ENCODE measurements at regions not wholly inside any gene's neighbourhood (a gene's known extent, or its start where the extent isn't known, plus 50 kb on each side); places are given as distances from the start of the nearest gene placed in this dataset.

DNA sequence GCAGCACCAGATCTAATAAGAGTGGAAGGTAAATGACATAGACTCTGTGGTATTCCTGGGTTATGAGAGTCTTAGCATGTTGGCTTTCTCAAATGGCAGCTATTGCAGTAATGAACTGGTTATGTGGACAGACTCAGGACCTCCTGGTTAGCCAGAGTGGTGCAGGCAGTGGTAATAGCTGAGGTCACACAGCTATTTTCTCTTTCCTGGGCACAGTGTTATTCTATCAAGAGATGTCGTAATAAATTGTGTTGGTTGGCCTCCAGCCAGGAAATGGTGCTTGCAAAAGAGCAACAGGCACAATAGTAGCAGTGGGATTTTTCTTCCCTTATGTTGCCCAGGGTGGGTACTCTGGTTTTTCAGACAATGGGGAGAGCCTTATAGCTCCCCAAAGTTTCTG, 279.2 kb upstream of the FGF16 start:
- Histone ChIP-seq H3K27me3 (peaks cover 0 to 4% (median 0%) of the 10 kb centered on the region in 4 donors), H3K36me3 (no peaks in the 10 kb centered on the region), H3K9me3 (no peaks in the 10 kb centered on the region), H3K27ac (no peak overlapping the region), H3K4me1 (no peaks in the 10 kb centered on the region), H3K4me3 (no peak overlapping the region)
- ATAC-seq, result no peak
- no peak for DNase-seq
- TF ChIP-seq, protein P1, sequence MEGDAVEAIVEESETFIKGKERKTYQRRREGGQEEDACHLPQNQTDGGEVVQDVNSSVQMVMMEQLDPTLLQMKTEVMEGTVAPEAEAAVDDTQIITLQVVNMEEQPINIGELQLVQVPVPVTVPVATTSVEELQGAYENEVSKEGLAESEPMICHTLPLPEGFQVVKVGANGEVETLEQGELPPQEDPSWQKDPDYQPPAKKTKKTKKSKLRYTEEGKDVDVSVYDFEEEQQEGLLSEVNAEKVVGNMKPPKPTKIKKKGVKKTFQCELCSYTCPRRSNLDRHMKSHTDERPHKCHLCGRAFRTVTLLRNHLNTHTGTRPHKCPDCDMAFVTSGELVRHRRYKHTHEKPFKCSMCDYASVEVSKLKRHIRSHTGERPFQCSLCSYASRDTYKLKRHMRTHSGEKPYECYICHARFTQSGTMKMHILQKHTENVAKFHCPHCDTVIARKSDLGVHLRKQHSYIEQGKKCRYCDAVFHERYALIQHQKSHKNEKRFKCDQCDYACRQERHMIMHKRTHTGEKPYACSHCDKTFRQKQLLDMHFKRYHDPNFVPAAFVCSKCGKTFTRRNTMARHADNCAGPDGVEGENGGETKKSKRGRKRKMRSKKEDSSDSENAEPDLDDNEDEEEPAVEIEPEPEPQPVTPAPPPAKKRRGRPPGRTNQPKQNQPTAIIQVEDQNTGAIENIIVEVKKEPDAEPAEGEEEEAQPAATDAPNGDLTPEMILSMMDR (IDR thresholded peaks at IDR 0.05), result no peak
- intact Hi-C loops (cut with DNase I), result no loop called here
- 24 to 31% methylated on average over 1 of the region's 1 CpG for WGBS, 2 donors
- FAIRE-seq, result no peak

- Histone ChIP-seq H3K36me3 (no peaks in the 10 kb centered on the region), H3K4me3 (no peak overlapping the region), H3K4me1 (no peaks in the 10 kb centered on the region), H3K9me3 (no peaks in the 10 kb centered on the region), H3K27ac (no peak overlapping the region), H3K27me3 (no peaks in the 10 kb centered on the region)
- WGBS, 2 donors, result 41 to 53% methylated on average over 2 of the region's 2 CpGs
- ATAC-seq, result no peak
- intact Hi-C loops (cut with DNase I), result no loop called here
- no peak for FAIRE-seq
- TF ChIP-seq, protein P1 (IDR thresholded peaks at IDR 0.05), result no peak
- DNase-seq, result no peak
These were observed 272.3 kb upstream of the FGF16 start for GRCh38 chrX:77174680-77175519.

GRCh38 chrX:77200663-77201062, 246.5 kb upstream of the FGF16 start:
- Histone ChIP-seq H3K36me3 (no peaks in the 10 kb centered on the region), H3K4me1 (no peaks in the 10 kb centered on the region), H3K9me3 (no peaks in the 10 kb centered on the region), H3K27me3 (peaks cover 0 to 3% (median 0%) of the 10 kb centered on the region in 4 donors), H3K27ac (no peak overlapping the region), H3K4me3 (no peak overlapping the region)
- DNase-seq, result no peak
- intact Hi-C loops (cut with DNase I), result no loop called here
- peak; percentile 95 for FAIRE-seq
- TF ChIP-seq, protein P1 (IDR thresholded peaks at IDR 0.05), result no peak
- 58 to 60% methylated on average over 4 of the region's 4 CpGs for WGBS, 2 donors
- ATAC-seq, result no peak

DNA sequence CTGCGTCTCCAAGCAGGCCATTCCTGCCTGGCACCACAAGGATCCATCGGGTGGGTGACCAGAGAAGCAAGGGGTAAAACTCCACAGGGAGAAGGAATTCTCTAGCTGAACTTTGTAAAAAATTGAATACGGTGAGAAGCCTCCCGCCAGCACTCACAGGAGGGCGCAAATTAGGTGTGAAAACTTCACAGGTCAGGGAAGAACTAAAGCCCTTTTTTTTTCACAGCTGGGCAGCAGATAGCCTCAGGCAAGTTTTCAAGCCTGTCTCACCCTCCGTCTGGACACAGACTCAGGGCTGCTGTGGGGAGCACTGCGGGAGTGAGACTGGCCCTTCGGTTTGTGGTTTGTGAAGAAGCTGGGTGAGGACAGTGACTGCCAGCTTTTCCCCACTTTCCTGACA, 224.1 kb upstream of the FGF16 start:
- DNase-seq (no peak), FAIRE-seq (no peak)
- TF ChIP-seq, protein P1 (IDR thresholded peaks at IDR 0.05), result no peak

GRCh38 chrX:77264490-77264889, 182.7 kb upstream of the FGF16 start:
- intact Hi-C loops (cut with DNase I), result no loop called here
- Histone ChIP-seq H3K4me3 (no peak overlapping the region), H3K36me3 (no peaks in the 10 kb centered on the region), H3K27me3 (no peaks in the 10 kb centered on the region), H3K4me1 (no peaks in the 10 kb centered on the region), H3K27ac (no peak overlapping the region), H3K9me3 (peaks cover 0 to 5% (median 0%) of the 10 kb centered on the region in 4 donors)
- DNase-seq, result no peak
- no peak for ATAC-seq
- 20 to 24% methylated on average over 2 of the region's 2 CpGs for WGBS, 2 donors
- TF ChIP-seq, protein P1 (IDR thresholded peaks at IDR 0.05), result no peak
- FAIRE-seq, result no peak

More for the DNA sequence above, 224.1 kb upstream of the FGF16 start:
- intact Hi-C loops (cut with DNase I), result no loop called here
- 14 to 27% methylated on average over 8 of the region's 8 CpGs for WGBS, 2 donors
- H3K4me3 ChIP-seq, result no peak overlapping the region
- H3K27me3 ChIP-seq, result no peaks in the 10 kb centered on the region
- no peak overlapping the region for H3K27ac ChIP-seq
- H3K4me1 ChIP-seq, result no peaks in the 10 kb centered on the region
- no peak for ATAC-seq
- H3K36me3 ChIP-seq, result no peaks in the 10 kb centered on the region
- no peaks in the 10 kb centered on the region for H3K9me3 ChIP-seq

Data from pancreas (tissue), 10 donors.